GM19023 (cell line): ENCODE measurements at regions not wholly inside any gene's neighbourhood (a gene's known extent, or its start where the extent isn't known, plus 50 kb on each side); places are given as distances from the start of the nearest gene placed in this dataset.

Experiments
- ATAC-seq: cut with Tn5 transposase; IDR thresholded peaks from one replicate; pipeline ENCODE4 v1.9.1; 2021; ENCODE audit warnings: mild to moderate bottlenecking, moderate library complexity; ENCODE audit not compliant: unreplicated experiment

DNA sequence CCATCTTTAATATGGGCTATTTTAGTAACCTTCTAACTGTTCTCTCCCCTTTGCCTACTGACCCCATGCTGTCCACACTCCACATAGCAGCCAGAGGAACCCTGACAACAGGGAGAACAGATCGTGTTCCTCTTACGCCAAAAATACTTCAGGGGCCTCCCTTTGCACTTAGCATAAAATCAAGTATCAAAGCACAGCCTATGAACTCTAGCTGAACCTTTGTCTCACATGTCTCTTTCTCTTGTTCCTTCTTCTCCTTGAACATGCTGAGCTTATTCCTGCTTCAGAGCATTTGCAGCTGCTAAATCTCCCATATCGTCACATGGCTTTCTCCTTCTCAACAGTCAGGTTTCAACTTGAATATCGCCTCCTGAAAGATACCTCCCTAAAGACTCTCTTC is 698.8 kb upstream of the C9orf72 start:
- no peak for ATAC-seq

- no peak for ATAC-seq
These were observed 714.2 kb upstream of the C9orf72 start for GRCh38 chr9:28287455-28287854.

GRCh38 chr9:28289746-28290145 is 716.5 kb upstream of the C9orf72 start:
- no peak for ATAC-seq

DNA sequence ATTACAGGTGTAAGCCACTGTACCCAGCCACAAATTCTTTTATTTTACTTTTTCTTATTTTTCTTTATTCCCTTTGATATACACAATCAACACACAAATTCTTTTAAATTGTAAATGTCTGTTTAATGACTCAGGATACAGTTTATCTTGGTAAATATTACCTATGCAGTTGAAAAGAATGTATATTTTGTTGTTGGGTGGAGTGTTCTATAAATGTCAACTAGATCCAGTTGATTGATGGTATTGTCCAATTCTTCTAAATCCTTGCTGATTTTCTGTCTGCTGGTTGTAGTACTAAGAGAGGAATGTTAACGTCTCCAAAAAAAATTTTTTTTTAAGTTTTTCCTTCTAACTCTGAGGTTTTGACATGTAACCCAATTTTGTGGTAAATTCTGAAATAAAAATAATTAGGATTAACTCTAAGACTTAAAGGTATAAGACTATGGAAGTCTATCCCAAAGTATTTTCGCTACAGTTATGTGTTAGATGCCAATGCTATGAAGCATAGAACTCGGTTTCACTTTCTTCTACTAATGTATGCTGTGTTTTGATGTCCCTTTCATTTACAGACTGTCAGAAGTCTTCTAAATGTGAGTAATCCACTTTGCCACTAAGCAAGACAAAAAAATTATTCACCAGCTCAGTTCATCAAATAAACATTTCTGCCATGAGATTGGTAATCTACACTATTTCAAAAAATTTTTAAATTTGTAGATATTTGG is 720.2 kb upstream of the C9orf72 start:
- ATAC-seq: no peak

- no peak for ATAC-seq
These were observed 728.0 kb upstream of the C9orf72 start for GRCh38 chr9:28301281-28301680.

- ATAC-seq: no peak
These were observed 744.5 kb upstream of the C9orf72 start for GRCh38 chr9:28317745-28318144.

DNA sequence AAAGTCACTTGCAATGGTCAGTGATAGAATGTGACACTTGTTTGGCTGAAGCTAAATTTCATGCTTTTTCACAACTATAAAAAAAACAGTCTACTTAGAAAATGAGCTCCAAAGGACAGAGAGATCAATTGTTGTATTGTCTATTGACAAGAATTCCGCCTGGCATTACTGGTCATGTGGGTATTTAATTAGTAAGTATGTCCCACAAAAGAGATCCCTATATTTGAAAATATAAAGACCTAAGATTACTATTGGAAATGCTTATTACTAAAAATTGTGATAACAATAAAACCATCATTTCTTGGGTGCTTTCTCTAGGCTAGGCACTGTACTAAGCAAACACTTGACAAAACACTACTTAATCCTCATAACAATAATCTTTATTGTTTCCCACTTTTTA is 745.2 kb upstream of the C9orf72 start:
- no peak for ATAC-seq

GRCh38 chr9:28319981-28320380 is 746.7 kb upstream of the C9orf72 start:
- ATAC-seq: no peak

DNA sequence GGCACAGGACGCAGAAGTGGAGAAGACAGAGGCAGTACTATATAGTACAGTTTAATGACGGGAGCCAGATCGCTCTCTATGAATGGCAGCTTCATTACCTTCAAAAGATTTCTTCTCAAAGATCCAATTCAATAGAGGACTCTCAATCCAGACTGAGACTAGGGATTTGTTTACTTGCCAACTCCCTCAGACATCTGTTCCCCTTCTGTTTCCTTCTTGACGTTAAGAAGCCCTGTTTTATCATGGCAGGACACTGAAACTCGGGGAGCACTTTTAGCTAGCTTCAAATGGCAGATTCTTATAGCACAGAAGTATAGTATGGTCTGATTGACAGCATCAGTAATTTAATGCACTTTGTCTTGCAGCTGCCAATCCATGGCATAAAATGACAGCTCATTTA is 747.3 kb upstream of the C9orf72 start:
- no peak for ATAC-seq

GRCh38 chr9:28329323-28329722 is 756.0 kb upstream of the C9orf72 start:
- ATAC-seq: no peak

DNA sequence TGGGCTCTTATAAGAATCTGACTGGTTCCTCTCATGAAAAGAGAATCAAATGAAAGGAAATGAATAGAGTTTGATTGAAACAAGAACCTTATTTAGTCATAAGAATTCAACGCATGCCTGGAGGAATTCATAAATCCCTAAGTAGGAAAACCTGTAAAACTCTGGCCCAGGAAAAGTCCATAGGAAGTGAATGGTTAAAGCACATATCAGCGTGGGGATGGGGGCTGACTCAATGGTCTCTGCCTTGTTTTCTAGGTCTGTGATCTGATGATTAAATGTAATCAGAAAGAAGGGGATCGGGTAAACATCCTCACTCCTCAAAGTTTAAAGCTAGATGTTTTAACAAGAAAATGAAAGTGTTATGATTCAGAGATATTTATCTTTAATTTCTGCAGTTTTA is 759.4 kb upstream of the C9orf72 start:
- ATAC-seq: no peak

DNA sequence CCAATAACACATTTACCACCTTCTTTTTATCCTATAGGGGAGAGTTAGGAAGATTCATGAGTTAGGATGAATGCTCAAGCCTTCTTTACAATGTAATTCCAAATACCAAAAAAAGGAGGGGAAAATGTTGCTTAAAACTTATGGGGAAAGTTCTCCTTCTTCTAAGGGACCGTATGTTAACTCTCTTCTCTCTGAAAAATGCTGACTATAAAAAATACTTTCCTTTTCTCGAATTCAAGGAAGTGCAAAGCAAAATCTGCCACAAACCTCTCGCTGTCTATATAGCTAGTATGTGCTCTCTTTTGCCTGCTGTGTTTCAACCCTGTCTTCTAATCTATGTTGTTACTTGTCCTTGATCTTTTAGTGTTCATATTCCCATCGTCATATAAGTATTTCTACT is 768.6 kb upstream of the C9orf72 start:
- ATAC-seq: no peak

GRCh38 chr9:28342815-28343338 is 769.6 kb upstream of the C9orf72 start:
- ATAC-seq: no peak

GRCh38 chr9:28363151-28363562 is 789.9 kb upstream of the C9orf72 start:
- no peak for ATAC-seq

DNA sequence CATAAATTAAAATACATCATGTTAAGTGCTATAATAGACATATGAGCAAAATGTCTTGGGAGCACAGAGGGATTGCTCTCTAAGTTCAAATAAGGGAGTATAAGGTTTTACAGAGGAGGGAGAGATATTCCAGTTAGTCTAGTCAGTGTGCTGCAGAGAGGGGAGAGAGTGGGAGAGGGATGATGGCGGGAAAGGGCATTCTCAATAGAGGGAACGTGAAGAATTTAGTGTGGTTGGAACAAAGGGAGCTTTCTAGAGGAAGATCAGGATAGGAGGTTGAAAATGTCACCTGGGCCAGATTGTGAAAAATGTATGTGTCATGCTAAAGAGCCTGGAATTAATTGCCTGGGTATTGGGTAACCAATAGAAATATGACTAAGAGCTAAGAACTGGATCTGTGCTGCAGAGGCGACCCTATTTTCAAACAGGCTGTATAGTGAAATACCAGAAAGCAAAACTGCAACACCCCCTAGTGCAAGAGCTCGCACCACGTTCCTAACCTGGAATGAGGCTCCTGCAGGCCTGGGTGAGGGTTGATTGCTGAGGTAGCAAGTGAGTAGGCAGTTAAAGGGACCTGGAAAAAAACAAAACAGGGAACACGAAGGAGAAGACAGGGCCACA is 791.8 kb upstream of the C9orf72 start:
- no peak for ATAC-seq

DNA sequence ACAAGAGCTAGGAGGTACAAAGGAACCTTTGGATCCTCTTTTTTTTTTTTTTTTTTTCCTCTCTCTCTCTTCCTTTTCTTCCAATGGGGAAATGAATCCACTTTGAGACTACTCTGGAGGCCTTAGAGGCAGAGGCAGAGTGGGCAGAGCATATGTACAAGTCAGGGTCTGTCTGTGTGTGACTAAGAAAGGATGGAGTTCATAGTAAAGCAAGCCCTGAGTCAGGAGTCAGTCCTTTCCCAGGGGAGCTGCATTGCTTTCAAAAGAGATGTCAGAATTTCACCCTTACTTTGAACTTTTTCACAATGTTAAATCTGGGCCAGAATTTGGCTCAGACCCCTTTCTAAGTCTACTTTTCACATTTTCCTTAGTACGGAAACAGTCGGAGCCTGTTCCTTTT is 792.4 kb upstream of the C9orf72 start:
- no peak for ATAC-seq

- no peak for ATAC-seq
These were observed 805.0 kb upstream of the C9orf72 start for GRCh38 chr9:28378231-28378630.

- no peak for ATAC-seq
These were observed 805.8 kb upstream of the C9orf72 start for GRCh38 chr9:28379082-28379481.

DNA sequence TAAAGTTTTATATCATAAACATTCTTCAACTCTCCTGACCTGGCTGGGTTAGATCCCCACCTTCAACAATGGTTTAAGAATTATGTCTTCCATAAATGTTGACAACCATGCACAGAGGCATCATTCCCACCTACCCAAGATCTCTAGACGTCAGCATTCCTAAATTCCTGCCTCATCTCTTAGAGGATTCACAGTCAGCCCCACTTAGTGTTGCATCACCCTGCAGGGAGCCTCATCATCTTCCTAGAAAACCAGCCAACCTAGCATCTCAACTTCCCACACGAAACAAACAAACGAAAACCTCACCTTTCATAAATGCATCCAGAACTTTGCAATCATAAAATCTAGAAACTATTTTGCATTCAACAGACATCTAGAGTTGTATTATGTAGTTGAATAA is 816.1 kb upstream of the C9orf72 start:
- ATAC-seq: no peak

- no peak for ATAC-seq
These were observed 821.5 kb upstream of the C9orf72 start for GRCh38 chr9:28394774-28395173.

DNA sequence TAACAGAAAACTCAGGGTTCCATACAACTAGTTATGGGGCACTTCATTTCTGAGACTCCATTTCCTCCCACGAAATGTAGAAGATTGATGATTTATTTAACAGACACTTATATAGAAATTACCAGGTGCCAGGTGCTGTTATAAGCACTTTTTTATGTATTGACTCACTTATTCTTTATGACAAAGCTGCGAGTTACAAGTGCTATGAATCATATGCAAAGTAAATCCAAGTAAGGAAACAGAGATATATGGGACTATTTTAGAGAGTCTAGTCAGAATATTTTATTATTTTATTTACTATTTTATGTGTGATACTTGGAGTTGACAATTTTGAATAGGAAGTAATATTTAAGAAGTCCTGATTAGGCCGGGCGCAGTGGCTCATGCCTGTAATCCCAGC is 822.8 kb upstream of the C9orf72 start:
- ATAC-seq: no peak

DNA sequence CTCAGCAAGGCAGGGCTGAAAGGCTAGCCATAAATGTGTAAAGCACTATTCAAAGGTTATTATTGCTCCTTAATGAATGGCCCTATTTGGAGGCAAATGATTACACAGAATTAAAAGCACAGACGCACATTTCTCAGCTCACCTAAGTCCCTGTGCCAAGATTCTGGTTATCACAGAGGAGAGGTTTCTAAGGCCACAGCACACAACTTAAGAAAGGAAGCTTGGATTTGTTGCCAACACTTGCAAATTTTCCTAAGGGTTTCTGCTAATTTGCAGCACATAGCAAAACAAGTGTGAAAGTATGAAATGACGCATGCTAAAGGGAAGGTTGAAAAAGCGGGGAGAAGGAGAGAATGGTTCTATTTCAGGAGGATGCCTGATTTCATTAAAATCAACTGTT is 834.1 kb upstream of the C9orf72 start:
- no peak for ATAC-seq

DNA sequence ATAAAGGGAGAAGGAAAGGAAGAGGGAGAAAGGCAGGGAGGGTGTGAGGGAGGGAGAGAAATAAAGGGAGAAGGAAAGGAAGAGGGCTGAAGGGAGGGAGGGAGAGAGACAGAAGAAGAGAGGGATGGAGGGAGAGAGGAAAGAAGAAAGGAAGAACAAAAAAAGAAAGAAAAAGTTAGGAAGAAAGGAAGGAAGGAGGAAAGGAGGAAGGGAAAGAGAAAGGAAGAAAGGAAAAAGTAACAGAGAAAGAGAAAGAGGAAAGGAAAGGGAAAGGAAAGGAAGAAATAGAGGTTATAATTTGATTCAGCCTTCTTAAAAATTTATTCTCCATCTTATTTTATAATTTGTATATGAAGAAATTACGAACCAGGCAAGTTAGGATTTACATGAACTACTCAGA is 836.6 kb upstream of the C9orf72 start:
- ATAC-seq: no peak
